ENCODE measurements at regions not wholly inside any gene's neighbourhood (a gene's known extent, or its start where the extent isn't known, plus 50 kb on each side); places are given as distances from the start of the nearest gene placed in this dataset.
"Not testable (repeated sequence)": the region's sequence is repeated elsewhere in the genome, so short reads cannot be mapped to it uniquely, and the experiment has no call there.

DNA sequence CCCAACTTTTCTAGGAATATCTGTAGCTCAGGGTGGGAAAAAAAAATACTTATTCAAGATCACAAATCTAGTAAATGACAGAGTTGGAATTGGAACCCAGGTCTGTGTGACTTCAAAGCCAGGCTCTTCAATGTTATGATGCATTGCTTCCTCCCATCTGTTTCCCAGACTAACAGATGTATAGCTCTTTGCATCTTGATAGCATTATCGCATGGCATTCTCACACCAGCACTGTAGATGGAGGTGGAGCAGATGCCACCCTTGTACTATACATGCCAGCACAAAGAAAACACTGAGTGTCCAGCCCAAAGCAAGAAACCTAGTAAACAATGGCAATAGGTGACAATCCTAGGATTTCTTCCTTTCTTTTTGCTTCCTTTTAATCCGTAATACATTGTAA is 497.3 kb downstream of the NEBL start:
- no peak for FAIRE-seq
- no peak for DNase-seq (ENCODE audit: insufficient read length, low spot score)
- TF ChIP-seq, protein P1, sequence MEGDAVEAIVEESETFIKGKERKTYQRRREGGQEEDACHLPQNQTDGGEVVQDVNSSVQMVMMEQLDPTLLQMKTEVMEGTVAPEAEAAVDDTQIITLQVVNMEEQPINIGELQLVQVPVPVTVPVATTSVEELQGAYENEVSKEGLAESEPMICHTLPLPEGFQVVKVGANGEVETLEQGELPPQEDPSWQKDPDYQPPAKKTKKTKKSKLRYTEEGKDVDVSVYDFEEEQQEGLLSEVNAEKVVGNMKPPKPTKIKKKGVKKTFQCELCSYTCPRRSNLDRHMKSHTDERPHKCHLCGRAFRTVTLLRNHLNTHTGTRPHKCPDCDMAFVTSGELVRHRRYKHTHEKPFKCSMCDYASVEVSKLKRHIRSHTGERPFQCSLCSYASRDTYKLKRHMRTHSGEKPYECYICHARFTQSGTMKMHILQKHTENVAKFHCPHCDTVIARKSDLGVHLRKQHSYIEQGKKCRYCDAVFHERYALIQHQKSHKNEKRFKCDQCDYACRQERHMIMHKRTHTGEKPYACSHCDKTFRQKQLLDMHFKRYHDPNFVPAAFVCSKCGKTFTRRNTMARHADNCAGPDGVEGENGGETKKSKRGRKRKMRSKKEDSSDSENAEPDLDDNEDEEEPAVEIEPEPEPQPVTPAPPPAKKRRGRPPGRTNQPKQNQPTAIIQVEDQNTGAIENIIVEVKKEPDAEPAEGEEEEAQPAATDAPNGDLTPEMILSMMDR (IDR thresholded peaks at IDR 0.05; ENCODE audit: insufficient read depth, missing control alignments): no peak

DNA sequence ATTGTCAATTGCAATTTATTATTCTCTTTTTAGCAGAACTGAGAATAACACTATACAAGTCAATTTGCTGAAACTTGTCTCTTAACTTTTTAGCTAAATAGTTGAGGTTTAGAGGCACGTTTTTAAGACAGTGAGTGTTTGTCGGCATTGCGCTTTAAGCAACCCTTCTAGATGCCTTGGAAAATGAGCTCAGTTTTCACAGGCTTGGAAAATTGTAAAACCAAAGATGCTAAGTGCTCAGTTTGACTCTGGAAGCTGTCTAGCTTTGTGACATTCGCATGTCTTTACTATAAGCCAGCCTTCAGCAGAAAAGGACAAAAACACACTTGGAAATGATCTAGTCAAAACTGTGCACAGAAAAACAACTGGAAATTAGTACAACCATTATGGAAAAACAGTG is 500.4 kb downstream of the NEBL start:
- no peak for FAIRE-seq
- DNase-seq (ENCODE audit: insufficient read length, low spot score): no peak
- TF ChIP-seq, protein P1 (IDR thresholded peaks at IDR 0.05; ENCODE audit: insufficient read depth, missing control alignments): no peak

DNA sequence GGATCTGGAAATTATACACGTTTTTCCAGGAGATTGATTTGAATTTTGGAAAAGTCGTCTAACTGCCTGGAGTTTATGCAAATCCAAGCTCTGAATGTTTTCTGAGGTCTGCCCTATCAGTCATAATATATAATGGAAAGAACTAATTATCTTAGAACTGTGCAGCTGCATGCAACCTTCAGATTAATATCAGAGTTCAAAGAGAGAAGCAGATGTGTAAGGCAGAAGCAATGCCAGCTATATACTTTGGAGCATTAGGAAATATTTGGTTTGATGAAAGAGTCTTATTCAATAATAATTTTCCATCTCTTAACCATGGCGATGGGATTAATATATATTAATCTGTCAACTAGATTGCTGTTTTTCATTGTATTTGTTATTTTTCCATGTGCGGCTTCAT is 500.9 kb downstream of the NEBL start:
- TF ChIP-seq, protein P1 (IDR thresholded peaks at IDR 0.05; ENCODE audit: insufficient read depth, missing control alignments): no peak
- no peak for FAIRE-seq
- DNase-seq (ENCODE audit: insufficient read length, low spot score): no peak

DNA sequence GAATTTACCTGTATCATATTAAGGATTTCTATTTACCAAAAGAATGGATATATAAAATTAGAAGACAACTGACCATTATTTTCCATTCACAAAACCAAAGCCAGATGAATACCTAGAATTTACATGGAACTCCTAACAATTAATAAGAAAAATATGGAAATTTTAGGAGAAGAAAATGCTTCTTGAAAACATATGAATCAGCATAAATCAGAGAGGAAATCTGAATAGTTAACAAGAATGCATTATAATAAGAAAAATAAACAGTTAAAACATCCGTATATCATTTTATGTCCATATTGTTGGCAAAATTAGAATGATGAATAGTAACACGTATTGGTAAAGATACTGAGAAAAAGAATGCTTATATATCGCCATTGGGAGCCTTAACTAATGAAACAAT is 505.5 kb downstream of the NEBL start:
- FAIRE-seq (no peak), DNase-seq (ENCODE audit: insufficient read length, low spot score) (no peak)
- TF ChIP-seq, protein P1 (IDR thresholded peaks at IDR 0.05; ENCODE audit: insufficient read depth, missing control alignments): no peak

DNA sequence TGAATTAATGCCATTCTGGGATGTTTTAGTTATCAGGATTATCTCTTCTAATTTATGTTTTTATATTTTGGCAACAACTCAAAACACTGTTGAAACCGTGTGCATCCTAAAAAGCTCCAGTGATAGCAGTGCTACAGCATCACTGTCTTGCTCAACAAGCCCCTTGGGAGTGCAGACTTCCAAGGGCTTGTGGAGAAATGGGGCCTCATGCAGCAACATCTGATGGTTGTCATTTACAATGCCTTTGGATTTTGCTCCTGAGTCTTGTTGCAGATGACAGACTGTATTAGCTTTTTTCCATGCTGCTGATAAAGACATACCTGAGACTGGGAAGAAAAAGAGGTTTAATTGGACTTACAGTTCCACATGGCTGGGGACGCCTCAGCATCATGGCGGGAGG is 515.4 kb downstream of the NEBL start:
- DNase-seq (ENCODE audit: insufficient read length, low spot score) (no peak), FAIRE-seq (no peak)

DNA sequence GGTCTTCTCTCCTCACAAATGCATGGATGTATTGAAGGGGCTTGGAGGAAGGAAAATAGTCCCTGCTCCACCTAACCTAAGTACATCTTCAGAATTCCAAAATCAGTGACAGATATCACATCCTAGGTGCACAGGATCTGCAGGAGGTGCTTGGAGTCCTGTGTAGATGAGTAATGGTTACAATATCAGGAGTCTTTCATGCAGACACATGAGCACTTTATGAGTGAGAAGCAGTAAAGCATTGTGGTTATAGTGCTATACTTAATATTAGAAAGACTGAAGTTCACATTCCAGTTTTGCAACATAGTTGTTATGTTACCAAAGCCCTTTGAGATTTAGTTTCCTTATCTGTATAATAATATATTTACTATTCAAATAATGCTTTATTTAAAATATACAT is 516.7 kb downstream of the NEBL start:
- no peak for DNase-seq (ENCODE audit: insufficient read length, low spot score)
- FAIRE-seq: no peak
- TF ChIP-seq, protein P1 (IDR thresholded peaks at IDR 0.05; ENCODE audit: insufficient read depth, missing control alignments): no peak

More for the DNA sequence above, 515.4 kb downstream of the NEBL start:
- TF ChIP-seq, protein P1 (IDR thresholded peaks at IDR 0.05; ENCODE audit: insufficient read depth, missing control alignments): no peak

DNA sequence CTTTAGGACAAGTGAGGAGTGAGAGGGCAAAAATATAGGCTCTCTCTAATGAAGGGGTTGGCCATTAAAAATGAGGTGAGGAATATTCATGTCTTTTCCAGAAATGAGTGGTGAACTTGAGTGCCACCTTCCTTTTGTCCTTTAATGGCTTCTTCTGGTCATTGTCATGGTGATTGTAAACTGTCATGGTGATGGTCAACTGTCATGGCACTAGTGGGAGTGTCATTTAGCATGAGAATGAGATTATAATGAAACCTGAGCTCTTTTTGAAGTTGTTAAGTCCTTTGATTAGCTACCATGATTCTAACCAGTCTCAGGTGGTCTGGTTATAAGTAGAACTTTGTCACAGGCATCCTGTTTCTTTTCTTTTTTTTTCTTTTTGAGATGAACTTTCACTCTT is 524.4 kb downstream of the NEBL start:
- DNase-seq (ENCODE audit: insufficient read length, low spot score): no peak

DNA sequence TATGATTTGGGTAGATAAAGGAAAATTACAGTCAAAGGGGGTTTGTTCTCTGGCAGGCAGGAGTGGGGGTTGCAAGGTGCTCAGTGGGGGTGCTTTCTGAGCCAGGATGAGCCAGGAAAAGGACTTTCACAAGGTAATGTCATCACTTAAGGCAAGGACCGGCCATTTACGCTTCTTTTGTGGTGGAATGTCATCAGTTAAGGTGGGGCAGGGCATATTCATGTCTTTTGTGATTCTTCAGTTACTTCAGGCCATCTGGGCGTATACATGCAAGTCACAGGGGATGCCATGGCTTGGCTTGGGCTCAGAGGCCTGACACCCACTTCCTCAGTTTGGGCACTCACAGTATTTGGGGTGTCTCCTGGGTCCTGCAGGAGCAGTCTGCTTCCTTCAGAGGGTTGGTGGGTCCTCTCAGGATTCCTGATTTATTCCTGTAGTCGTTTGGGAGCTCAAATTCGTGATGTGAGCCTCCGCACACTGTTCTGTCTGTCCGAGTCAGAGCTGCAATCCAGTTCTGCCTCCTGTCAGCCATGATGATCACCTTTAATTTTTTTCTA is 526.1 kb downstream of the NEBL start:
- not testable (repeated sequence) for DNase-seq (ENCODE audit: insufficient read length, low spot score); FAIRE-seq

More for the DNA sequence above, 524.4 kb downstream of the NEBL start:
- TF ChIP-seq, protein P1 (IDR thresholded peaks at IDR 0.05; ENCODE audit: insufficient read depth, missing control alignments): no peak
- FAIRE-seq: no peak

Data from D721Med (cell line).